ENCODE measurements at regions not wholly inside any gene's neighbourhood (a gene's known extent, or its start where the extent isn't known, plus 50 kb on each side); places are given as distances from the start of the nearest gene placed in this dataset.

GRCh38 chr5:101292199-101292598 is 389.1 kb upstream of the ST8SIA4 start:
- H3K4me1 ChIP-seq (ENCODE audit: insufficient read depth), result no peaks in the 10 kb centered on the region
- Mint-ChIP-seq H3K27ac (no peak overlapping the region), H3K27me3 (ENCODE audit: insufficient read depth, low read depth, poor library complexity) (no peaks in the 10 kb centered on the region), H3K9me3 (no peaks in the 10 kb centered on the region), H3K4me3 (no peak overlapping the region), H3K4me1 (peaks cover 3% of the 10 kb centered on the region; the same call in 1 of the 3 replicates), H3K36me3 (ENCODE audit: low read depth) (no peaks in the 10 kb centered on the region)
- H3K9me2 ChIP-seq (ENCODE audit: insufficient read depth), result no peaks in the 10 kb centered on the region
- no peaks in the 10 kb centered on the region for H3K27me3 ChIP-seq (ENCODE audit: insufficient read depth)
- ATAC-seq (no peak), DNase-seq (ENCODE audit: low spot score) (no peak)
- H2AFZ ChIP-seq, result no peak overlapping the region
- no peaks in the 10 kb centered on the region for H3K79me2 ChIP-seq (replicated peaks; ENCODE audit: insufficient read depth)
- no peaks in the 10 kb centered on the region for H3F3A ChIP-seq (replicated peaks; ENCODE audit: low read depth)
- H3K4me3 ChIP-seq, result no peak overlapping the region
- H4K20me1 ChIP-seq (replicated peaks; ENCODE audit: insufficient read depth), result no peaks in the 10 kb centered on the region
- H3K27ac ChIP-seq (ENCODE audit: low read depth), result no peak overlapping the region
- no peaks in the 10 kb centered on the region for H3K36me3 ChIP-seq (ENCODE audit: insufficient read depth)
- H3K4me2 ChIP-seq, result no peak overlapping the region
- TF ChIP-seq EZH2phosphoT487 (IDR thresholded peaks at IDR 0.05; ENCODE audit: unreplicated experiment) (no peak), NANOG (IDR thresholded peaks at IDR 0.05; ENCODE audit: borderline replicate concordance) (no peak), CTCF (conservative IDR thresholded peaks at IDR 0.05; ENCODE audit: low read depth in 2 of 2) (no peak), ZNF114 (CRISPR knock-in tag; IDR thresholded peaks at IDR 0.05) (no peak), ZNF462 (CRISPR knock-in tag; IDR thresholded peaks at IDR 0.05) (no peak), EZH2 (IDR thresholded peaks at IDR 0.05; ENCODE audit: low read depth, unreplicated experiment) (no peak), REST (IDR thresholded peaks at IDR 0.05; ENCODE audit: unreplicated experiment) (no peak), ETS1 (IDR thresholded peaks at IDR 0.05) (no peak), POLR2AphosphoS5 (IDR thresholded peaks at IDR 0.05; ENCODE audit: low read depth) (no peak), CREB1 (CRISPR knock-in tag; IDR thresholded peaks at IDR 0.05; ENCODE audit: low read depth) (no peak), STAT1 (IDR thresholded peaks at IDR 0.05; ENCODE audit: unreplicated experiment) (no peak), JUNB (IDR thresholded peaks at IDR 0.05; ENCODE audit: unreplicated experiment) (no peak), ZNF331 (CRISPR knock-in tag; IDR thresholded peaks at IDR 0.05; ENCODE audit: low read depth) (no peak)
